MCF 10A (cell line): ENCODE measurements at regions not wholly inside any gene's neighbourhood (a gene's known extent, or its start where the extent isn't known, plus 50 kb on each side); places are given as distances from the start of the nearest gene placed in this dataset.

ENCODE experiments used
- BruUV-seq: library from RNA; stranded (reverse); fragments of 400-500 nt; replicated peaks from 2 replicates; lab custom pipeline; 2021; lab: Mats Ljungman, UMichigan
- CTCF ChIA-PET: fragments of 300-600 bp; sonication (Branson Sonifier 250); formaldehyde crosslinking; extraction: SDS; loops from one replicate; lab custom pipeline; 2021; ENCODE audit warnings: antibody characterized with exemption, inconsistent platforms; lab: Yijun Ruan, JAX
- POLR2A ChIA-PET: fragments of 300-600, 350-650 bp; sonication (Branson Sonifier 250); formaldehyde crosslinking; extraction: SDS; loops from one replicate; lab custom pipeline; 2020; ENCODE audit warnings: antibody characterized with exemption, inconsistent platforms; lab: Yijun Ruan, JAX
- DNase-seq: peaks from one replicate; pipeline ENCODE4 v3.0.0-alpha.2; 2018; ENCODE audit not compliant: unreplicated experiment
- H3K27ac Mint-ChIP-seq: one replicate; pipeline ENCODE4 v1.8.0; 2022; ENCODE audit warnings: mild to moderate bottlenecking, low read depth, mixed read lengths; ENCODE audit not compliant: unreplicated experiment
- H3K27me3 Mint-ChIP-seq: one replicate; pipeline ENCODE4 v1.8.0; 2022; ENCODE audit warnings: mixed read lengths; ENCODE audit not compliant: insufficient read depth, unreplicated experiment
- H3K36me3 Mint-ChIP-seq: one replicate; pipeline ENCODE4 v1.8.0; 2022; ENCODE audit warnings: mild to moderate bottlenecking, moderate library complexity, mixed read lengths; ENCODE audit not compliant: insufficient read depth, unreplicated experiment
- H3K4me1 Mint-ChIP-seq: one replicate; pipeline ENCODE4 v1.8.0; 2022; ENCODE audit warnings: mixed read lengths; ENCODE audit not compliant: insufficient read depth, unreplicated experiment
- H3K4me3 Mint-ChIP-seq: one replicate; pipeline ENCODE4 v1.8.0; 2022; ENCODE audit warnings: mild to moderate bottlenecking, moderate library complexity, mixed read lengths; ENCODE audit not compliant: unreplicated experiment
- H3K9me3 Mint-ChIP-seq: one replicate; pipeline ENCODE4 v1.8.0; 2022; ENCODE audit warnings: mixed read lengths; ENCODE audit not compliant: unreplicated experiment
- CTCF ChIP-seq: fragments of 200-600 bp; IDR thresholded peaks from one replicate; pipeline ENCODE4 v1.8.0; 2022; ENCODE audit warnings: antibody characterized with exemption, mild to moderate bottlenecking; ENCODE audit not compliant: unreplicated experiment
- intact Hi-C: fragments of 100-400 bp; cut with micrococcal nuclease; formaldehyde crosslinking; loops from 2 replicates; pipeline ENCODE4 v1.14.1; 2022

GRCh38 chr6:2414885-2415547 lies 169.6 kb upstream of the GMDS start:
- Mint-ChIP-seq H3K4me1 (no peaks in the 10 kb centered on the region), H3K4me3 (no peak overlapping the region), H3K9me3 (no peaks in the 10 kb centered on the region), H3K27me3 (no peaks in the 10 kb centered on the region), H3K27ac (no peak overlapping the region), H3K36me3 (no peaks in the 10 kb centered on the region)
- CTCF ChIA-PET, result no interaction called here
- POLR2A ChIA-PET, result interaction anchor here (0.6 kb wide), 1 partner anchor 14 kb away, joined by 3 read pairs; no protein-coding TSS in a partner anchor
- intact Hi-C loops, result no loop called here
- no TSS peak for BruUV-seq
- no peak for DNase-seq
- TF ChIP-seq CTCF, result no peak

GRCh38 chr6:2412731-2413130 lies 167.3 kb upstream of the GMDS start:
- H3K4me1 Mint-ChIP-seq, result no peaks in the 10 kb centered on the region
- BruUV-seq, result no TSS peak
- no peak for TF ChIP-seq CTCF
- no peaks in the 10 kb centered on the region for H3K36me3 Mint-ChIP-seq
- no peaks in the 10 kb centered on the region for H3K9me3 Mint-ChIP-seq
- intact Hi-C loops, result no loop called here
- no peak overlapping the region for H3K27ac Mint-ChIP-seq
- no peak for DNase-seq
- POLR2A ChIA-PET, result no interaction called here
- CTCF ChIA-PET, result interaction anchor here (0.6 kb wide), 1 partner anchor 50 kb away, joined by 3 read pairs; no protein-coding TSS in a partner anchor
- H3K4me3 Mint-ChIP-seq, result no peak overlapping the region
- H3K27me3 Mint-ChIP-seq, result no peaks in the 10 kb centered on the region

GRCh38 chr6:2410656-2411380 lies 165.4 kb upstream of the GMDS start:
- DNase-seq, result no peak
- H3K27me3 Mint-ChIP-seq, result no peaks in the 10 kb centered on the region
- TF ChIP-seq CTCF, result no peak
- no TSS peak for BruUV-seq
- H3K4me3 Mint-ChIP-seq, result no peak overlapping the region
- no peaks in the 10 kb centered on the region for H3K4me1 Mint-ChIP-seq
- ChIA-PET CTCF (interaction anchor here (0.6 kb wide), 1 partner anchor 1268 kb away, joined by 3 read pairs; no protein-coding TSS in a partner anchor), POLR2A (interaction anchor here (0.6 to 1.2 kb wide), 3 partner anchors 11 to 1648 kb away, joined by 3 to 4 read pairs (median 3); no protein-coding TSS in a partner anchor)
- intact Hi-C loops, result no loop called here
- no peak overlapping the region for H3K27ac Mint-ChIP-seq
- no peaks in the 10 kb centered on the region for H3K9me3 Mint-ChIP-seq
- no peaks in the 10 kb centered on the region for H3K36me3 Mint-ChIP-seq

GRCh38 chr6:2407525-2407924 lies 162.1 kb upstream of the GMDS start:
- DNase-seq, result no peak
- Mint-ChIP-seq H3K9me3 (no peaks in the 10 kb centered on the region), H3K27ac (no peak overlapping the region), H3K27me3 (no peaks in the 10 kb centered on the region), H3K4me1 (no peaks in the 10 kb centered on the region), H3K4me3 (no peak overlapping the region), H3K36me3 (no peaks in the 10 kb centered on the region)
- BruUV-seq, result no TSS peak
- CTCF ChIA-PET, result interaction anchor here (0.6 to 0.8 kb wide), 4 partner anchors 72 to 106 kb away, joined by 3 to 4 read pairs (median 3); no protein-coding TSS in a partner anchor
- POLR2A ChIA-PET, result no interaction called here
- intact Hi-C loops, result no loop called here
- TF ChIP-seq CTCF, result no peak
